ENCODE measurements at regions not wholly inside any gene's neighbourhood (a gene's known extent, or its start where the extent isn't known, plus 50 kb on each side); places are given as distances from the start of the nearest gene placed in this dataset.
A peak's percentile ranks its signal among the peaks of the same experiment; 100 is the strongest.

DNA sequence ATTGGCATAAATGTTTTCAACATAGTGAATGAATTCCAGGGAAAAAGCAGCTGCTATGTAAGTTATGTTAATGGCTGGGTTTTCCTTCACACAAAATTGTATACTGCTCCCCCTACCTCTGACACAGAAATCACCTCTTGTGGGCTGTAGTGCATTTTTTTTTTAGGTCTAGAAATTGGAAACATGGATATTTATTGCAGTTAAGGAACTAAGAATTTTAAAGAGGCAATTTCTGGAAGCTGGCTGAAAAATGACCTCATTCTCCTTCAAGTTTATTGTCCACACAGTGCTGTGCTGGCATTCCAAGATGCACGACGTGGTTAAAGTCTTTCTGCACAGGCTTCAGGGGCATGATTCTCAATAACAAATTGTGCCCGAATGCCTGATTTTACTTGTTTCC lies 1424.2 kb downstream of the MRPL39 start:
- DNase-seq, result no peak

DNA sequence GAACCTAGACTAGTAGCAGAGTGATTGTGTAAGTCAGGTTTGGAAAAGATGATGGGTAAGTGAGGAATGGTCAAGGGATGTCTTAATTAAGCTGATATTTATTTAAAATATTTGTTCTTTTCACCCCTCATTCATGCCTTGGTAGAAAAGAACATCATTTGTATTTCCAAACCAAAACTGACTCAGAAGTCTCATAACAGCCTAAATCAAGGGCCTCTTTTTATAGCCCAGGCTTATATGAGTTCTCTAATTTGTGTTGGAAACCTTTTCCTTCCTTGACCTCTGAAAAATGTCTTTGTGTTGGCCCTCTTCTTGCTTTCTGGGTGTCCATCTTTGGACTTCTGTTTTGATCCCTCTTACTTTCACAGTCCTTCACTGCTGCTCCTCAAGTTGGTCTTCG lies 1428.2 kb downstream of the MRPL39 start:
- no peak for DNase-seq

DNA sequence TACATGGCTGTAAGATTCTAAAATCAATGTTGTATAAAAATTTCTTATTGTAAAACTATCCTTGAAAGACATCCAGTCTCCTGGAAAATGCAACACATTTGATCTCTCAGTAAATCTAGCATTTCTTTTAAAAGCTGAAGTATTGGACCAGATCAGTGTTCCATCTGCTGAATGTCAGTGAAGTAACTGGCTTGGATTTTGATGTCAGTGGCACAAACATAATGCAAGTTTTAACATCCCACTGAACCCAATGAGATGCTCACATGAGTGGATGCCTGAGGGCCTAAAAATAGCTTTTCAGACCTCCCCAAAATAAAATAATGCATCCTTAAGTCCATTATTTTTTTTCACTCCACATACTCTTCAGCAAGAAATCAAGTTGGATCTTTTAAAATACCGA lies 1432.2 kb downstream of the MRPL39 start:
- no peak for DNase-seq

DNA sequence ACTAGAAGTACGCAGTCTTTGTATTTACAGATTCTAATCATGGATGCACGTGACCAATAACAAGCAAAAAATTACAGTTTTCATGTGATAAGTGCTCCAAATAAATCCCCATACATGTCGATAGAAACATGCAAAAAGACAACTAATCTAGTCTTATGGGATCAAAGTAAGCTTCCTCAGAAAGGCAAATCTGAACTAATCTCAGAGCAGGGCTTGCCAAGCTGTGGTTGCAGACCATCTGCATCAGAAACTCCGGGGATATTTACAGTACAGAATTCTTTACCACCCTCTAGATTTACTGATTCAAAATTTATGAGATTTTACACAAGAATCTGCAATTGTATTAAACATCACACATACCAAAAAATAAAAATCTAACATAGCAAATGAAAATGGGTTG lies 1435.5 kb downstream of the MRPL39 start:
- DNase-seq, result no peak

DNA sequence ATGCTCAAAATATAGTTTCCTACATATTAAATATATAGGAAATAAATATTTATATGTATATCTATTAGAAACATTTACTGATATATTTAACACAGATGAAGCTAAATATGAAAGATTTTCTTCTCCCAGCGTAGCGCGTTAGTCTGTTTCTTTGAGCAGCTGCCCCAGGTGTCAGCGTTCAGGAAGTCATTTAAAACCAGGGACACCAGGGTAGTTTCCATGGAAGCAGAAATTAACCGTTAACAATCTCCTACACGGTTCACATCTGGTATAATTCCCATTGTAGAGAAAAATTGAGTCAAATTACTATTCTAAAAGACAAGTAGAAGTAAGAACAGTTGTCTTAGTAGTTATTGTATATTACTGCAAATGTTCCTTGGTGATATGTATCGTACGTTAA lies 1443.7 kb downstream of the MRPL39 start:
- no peak for DNase-seq

DNA sequence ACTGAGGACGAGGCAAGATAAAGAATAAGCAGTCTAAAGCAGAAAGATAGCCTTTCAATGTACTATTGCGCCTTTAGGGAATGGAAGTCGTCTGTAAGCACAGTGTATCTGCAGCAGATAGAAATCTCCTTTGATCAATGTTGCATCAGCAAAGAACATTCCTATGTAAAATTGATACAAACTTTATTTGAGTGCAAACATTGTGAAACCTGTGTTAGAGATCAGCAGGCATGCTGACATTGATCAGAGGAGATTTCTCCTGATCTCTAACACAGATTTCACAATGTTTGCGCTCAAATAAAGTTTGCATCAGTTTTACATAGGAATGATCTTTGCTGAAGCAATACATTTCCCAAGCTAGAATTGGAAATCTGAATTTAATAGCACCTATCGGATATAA lies 1446.8 kb downstream of the MRPL39 start:
- no peak for DNase-seq

DNA sequence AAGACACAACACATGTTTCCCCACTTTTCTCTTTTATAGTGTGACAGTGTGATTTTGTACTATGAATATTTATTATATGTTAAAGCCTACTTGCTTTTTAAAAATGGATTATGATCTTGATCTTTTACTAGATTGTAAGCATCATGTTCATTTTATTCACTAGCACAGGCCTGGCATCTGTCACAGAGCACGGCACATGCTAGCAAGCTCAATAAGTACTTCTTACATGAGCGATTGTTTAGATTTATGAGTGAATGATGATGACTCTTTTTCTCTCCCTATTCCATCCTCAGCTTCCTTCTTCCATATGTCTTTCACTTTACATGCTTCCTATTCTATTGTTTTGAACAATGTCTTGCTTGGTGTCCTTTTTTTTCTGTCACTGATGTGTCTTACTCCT lies 1454.1 kb downstream of the MRPL39 start:
- no peak for DNase-seq

DNA sequence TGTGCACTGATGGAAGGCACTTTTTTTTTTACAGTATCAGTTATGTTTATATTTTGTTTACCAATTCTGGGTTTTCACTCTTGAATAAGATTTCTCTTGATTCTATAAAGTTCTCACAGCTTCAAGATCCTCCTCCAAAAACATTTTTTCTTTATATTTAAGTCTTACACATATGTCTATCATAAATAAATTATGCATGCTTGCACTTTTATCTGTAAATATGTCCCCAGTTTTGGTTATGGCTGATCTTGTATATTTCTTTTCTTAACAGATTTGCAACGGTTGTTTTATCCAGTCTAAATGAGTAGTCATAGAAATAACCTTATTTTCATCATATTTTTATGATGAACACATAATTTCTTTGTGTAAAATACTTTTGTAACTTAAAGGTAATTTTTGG lies 1456.5 kb downstream of the MRPL39 start:
- DNase-seq, result no peak

DNA sequence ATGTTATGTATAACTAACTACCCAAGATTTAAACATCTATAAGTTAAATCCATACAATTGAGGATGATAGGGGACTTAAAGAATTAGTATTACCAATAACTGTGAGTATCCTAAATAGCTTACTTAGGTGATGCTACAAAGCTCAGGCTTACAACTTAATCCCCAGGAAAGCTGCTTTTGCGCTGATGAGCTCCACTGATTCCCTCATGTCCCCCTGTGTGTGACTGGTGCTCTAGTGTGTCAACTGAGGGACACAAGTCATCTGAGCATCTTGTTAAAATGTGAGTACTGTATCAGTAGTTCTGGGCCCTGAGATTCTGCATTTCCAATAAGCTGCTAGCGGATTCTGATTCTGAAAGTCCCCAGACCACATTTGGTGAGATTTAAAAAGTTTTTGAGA lies 1458.8 kb downstream of the MRPL39 start:
- DNase-seq, result no peak

DNA sequence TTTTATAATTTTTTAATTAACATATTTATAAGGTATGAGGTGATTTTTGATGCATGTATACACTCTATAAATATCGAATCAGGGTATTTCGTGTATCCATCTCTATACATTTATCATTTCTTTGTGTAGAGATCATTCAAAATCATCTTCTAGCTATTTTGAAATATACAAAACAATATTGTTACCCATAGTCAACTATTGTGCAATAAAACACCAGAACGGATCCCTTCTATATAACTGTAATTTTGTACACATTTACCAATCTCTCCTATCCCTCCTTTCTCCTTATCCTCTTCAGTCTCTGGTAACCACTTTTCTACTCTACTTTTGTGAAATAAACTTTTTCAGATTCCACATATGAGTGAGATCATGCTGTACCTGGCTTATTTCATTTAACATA lies 1459.6 kb downstream of the MRPL39 start:
- no peak for DNase-seq

DNA sequence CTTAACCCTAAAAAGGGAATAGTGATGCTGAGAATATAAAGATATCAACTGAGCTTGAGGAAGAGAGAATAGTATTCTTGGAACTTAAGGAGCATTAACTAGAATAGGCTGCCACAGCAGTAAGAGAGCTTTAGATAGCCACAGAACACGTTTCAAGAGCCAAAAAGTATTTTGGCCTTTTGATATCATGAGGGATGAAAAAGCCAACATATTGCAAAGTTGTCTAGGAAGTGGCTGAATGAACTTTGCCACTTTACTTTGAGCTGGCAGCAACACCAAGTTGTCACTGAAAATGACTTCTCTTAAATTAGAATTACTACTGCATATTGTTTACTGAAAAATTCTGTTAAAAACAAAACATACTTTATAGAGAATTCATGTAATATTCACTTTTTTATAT lies 1476.2 kb downstream of the MRPL39 start:
- DNase-seq, result no peak

DNA sequence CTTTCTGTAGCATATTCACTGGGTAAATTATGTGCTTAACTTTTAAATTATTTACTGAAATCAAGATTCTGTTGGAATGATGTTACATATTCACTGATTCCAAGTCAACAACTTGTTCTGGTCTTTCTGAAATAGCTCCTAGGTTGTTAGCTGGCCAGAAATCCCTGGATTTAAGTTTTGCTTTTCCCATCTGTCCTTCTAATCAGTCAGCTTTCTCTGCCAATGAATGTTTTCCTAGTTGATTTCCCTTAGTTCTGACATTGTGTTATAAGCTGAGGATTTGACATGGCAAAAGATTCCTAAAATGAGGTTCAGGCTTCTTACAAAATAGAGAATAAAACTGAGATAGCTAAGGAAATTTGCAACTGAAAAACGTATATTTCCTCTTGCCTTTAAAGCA lies 1479.6 kb downstream of the MRPL39 start:
- no peak for DNase-seq

DNA sequence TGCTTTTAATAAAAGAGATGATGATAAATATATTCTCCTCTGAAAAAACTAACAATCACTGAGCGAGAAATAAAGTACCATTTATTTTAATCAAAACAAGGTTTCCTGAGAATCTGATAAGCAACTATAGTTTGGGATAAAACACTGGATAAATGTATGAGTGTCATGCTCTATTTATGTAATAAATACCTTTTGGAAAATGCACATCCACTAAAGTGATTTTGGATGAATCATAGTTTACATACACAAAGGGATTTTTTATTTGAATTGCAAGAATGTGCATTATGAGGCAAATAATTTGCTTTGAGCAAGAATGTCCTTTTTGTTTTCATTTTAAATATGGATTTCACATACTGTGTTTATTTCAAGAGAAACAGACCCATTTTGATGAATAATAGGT lies 1483.5 kb downstream of the MRPL39 start:
- DNase-seq, result no peak

DNA sequence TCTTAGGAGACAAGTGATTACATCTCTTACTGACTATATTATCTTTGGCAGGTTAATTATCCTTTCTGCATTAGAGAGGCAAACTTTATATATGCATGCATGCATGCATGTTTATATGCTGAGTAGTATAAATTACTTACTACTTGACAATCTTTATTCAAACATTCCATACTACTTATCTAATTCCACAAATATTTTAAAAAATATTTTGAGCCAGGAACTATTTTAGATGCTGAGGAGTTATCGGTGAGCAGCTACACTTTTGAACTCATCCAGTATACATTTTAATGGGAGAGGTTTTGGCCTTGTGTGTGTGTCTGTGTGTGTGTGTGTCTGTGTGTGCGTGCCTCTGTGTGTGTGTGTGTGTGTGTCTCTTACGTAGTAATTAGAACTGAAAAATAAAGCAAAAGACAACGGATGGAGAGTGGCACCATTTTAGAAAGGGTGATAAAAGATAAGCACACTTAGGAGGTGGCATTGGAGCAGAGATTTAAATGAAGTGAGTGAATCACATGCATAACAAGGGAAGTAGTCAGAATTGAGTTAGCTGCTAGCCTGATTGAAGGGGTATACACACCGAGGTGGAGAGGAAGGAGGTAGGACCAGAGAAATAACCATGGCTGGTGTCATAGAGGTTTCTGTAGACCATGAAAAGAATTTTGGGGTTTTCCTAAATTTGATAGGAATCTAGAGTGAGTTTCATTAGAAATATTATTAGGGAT lies 1488.4 kb downstream of the MRPL39 start:
- no peak for DNase-seq

DNA sequence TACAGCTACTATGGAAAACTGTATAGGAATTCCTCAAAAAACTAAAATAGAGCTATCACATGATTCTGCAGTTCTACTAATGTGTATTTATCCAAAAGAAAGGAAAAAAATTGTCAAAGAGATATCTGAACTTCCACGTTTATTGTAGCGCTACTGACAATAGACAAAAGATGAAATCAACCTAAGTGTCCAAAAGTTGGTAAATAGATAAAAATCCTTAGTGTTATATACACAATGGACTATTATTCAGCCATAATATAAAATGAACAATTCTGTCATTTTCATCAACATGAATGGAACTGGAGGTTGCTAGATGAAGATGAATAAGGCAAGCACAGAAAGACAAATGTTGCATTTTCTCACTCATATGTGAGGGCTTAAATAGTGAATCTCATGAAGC lies 1492.1 kb downstream of the MRPL39 start:
- no peak for DNase-seq

DNA sequence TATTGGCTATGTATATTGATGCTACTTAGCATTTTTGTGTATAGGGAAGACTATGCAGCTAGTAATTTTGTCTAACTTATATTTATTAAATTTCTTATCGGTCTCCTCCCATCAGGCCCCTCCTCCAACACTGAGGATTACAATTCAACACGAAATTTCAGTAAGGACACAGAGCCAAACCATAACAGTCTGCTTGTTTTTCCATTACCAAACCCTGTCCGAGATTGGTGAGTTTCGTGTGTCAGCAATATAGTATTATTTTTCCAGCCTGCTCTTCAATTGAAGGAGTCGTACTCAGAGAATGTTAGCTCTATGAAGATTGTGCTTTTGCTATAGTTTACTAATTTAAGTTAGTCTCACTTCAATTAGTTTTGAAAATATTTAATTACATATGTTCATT lies 1495.3 kb downstream of the MRPL39 start:
- DNase-seq, result no peak

DNA sequence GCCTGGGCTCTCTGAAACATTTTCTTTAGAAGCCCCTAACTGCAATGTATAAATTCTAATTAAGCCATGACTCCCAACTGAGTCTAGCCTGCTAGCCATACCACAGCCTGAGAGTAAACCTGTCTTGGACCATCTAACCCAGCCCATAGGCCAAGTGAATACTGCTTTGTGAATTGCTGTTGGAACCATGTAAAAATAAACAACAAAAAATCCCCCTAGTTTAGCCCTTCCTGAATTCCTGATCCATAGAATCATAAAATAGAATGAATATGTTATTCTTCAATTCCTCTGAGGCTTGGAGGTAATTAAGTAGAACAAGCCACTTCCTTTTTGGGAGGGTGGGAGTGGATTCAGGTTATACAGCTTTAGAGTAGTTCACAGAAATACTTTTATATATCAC lies 1496.4 kb downstream of the MRPL39 start:
- DNase-seq, result no peak

DNA sequence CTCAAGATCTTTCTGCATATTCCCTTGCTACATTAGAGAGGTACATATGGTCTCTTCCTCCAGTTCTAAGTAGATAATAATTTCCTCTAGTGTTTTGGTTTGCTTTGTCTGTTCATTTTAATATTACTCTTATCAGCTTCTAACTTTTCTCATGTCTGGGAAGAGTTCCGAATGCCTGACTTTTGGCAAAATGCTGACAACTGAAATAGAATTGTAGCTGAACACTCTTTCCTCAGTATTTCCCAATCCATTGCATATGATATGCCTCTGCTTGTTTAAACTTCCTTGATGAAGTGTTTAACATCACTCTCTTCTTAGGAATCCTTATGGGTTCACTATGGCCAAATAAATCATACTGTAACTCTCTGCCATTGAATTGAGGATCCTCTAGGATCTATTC lies 1510.1 kb downstream of the MRPL39 start:
- no peak for DNase-seq

DNA sequence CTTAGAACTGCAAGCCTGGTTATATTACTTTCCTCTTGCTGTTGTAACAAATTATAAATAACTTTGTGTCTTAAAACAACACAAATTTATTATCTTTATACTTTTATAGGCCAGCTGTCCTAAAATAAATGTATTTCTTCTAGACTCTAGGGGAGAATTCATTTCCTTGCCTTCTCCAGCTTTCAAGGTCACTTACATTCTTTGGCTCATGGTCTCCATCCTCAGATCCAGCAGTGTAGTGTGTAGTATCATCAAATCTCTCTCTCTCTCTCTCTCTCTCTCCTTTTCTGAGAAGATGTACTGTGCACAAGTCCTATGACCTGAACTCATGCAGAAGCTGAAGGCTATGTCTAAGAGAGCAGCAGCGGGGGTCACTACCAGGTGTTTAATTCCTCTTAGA lies 1510.6 kb downstream of the MRPL39 start:
- DNase-seq, result no peak

DNA sequence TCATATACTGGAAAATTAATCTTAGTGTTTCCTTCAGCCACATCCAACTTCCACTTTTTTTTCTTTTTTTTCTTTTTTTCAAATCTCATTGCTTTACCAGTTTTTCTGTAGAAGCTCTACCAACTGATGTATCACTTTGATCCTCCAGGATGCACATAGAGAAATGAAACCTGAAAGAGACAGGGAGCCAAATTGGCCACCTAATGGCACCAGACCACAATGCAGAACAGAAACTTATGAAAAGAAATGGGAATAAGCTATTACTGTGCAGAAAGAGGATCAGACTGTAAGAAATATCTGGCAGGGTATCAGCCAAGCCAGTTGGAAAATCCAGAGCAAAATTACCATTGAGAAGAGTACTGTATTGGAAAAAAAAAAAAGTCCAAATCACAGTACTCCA lies 1514.2 kb downstream of the MRPL39 start:
- no peak for DNase-seq

DNA sequence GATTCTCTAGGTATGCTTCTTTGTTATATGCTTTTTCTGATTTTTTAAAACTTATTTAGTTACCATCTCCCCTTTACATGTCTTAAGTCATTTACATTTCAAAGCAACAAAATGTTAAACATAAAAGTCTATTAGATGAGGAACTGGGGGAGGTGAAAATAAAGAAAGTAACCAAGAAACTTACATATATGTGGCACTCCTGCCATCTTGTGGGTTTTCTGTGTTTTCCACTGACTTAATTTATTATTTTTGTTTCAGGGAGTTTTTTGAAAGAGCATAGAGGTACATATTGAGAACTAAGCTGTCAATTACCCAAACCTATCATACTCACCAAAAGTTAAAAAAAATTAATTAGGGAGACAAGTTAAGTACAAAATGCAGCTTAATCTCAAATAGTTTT lies 1531.1 kb downstream of the MRPL39 start:
- no peak for DNase-seq

DNA sequence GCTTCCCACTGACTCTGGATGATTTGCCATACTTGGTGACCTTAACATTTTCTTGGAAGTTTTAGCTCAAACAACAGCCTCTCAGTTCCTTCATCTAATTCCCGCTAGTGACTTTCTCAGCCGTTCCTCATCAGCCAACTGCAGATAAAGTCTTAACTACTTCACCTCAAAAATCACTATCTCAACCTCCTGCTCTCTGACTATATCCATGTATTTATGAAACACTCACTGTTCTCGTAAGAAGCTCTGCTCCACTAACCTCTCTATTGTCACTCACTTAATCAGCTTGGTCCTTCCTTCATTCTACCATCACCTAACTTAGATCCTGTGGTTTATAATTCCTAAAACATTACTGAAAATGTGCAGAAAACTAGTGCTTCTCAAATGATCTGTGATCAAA lies 1551.6 kb downstream of the MRPL39 start:
- DNase-seq, result no peak

DNA sequence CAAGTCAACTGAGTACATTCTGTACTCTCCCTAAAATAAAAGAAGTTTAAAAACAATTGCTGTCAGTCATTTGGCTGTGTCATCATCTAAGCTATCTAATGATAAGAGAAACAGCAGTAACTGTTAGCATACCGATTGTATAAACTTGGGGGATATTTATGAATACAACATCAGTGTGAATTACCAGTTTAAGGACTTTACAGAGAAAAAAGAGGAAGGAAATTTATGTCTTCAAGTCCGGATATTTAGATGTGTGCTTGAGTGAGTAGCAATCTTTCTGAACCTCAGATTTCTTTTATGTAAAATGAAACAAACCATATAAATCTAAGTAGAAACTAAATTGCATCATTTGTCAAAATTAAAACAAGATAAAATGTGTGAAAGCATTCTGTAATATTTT lies 1557.0 kb downstream of the MRPL39 start:
- no peak for DNase-seq

DNA sequence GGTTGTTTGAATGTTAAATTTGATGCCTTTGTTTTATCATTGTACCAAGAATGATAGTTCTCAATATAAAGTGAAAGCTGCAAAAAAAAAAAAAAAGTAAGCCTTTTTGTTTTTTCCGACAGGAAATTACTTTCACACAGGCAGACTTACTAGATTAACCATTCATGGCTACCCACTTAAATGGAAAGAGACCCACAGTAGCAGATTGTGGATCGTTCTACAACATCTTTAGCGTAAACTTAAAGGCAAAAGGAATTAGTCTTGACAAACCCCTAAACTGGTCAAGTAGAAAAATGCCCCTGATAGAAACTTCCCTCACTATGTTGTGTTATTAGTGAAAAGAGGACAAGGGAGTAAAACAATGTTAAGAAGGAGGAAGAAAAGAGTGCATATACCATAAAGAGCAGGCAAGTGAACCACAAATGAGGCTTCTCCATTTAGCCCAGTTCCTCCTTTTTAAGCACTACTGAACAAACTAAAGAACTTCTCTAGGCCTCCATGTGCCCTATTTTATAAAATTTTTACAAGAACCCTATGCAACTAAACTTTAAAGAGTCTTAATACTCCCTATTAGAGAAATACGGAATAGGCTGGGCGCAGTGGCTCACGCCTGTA lies 1560.3 kb downstream of the MRPL39 start:
- no peak for DNase-seq

DNA sequence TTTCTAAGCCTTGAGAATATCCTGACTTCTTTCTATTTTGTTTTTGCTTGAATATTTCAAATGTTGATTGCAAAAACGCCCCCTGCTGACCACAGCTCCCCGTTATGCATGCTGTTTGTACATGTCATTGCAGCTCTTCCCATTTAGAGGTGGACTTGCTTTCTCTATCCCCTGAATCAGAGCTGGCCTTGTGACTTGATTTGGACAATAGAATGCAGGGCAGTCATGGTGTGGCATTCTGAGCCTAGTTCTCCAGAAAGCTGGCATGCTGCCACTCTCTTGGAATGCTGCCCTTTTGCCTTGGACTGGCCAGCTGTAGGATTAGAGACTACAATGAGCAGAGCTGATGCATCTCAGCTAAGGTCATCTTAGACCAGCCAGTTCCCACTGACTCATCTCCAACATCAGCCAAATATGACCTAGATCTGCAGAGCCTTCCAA lies 1561.5 kb downstream of the MRPL39 start:
- peak; percentile 5 for DNase-seq

Data from CD4-positive, alpha-beta T cell treated with Interleukin-12 subunit alpha and Interleukin-12 subunit beta, for 1 hour (primary cell).